Neural crest cell (in vitro differentiated cells): ENCODE measurements at regions not wholly inside any gene's neighbourhood (a gene's known extent, or its start where the extent isn't known, plus 50 kb on each side); places are given as distances from the start of the nearest gene placed in this dataset.

Source experiments
- DNase-seq: peaks from one replicate; pipeline ENCODE4 v3.0.0; 2021; ENCODE audit warnings: low read depth, mixed read lengths, low spot score
- H3K27ac Mint-ChIP-seq: one replicate; pipeline ENCODE4 v1.8.0; 2021; ENCODE audit warnings: mild to moderate bottlenecking, mixed read lengths; ENCODE audit not compliant: unreplicated experiment
- H3K27me3 Mint-ChIP-seq: 2 replicates; pipeline ENCODE4 v1.8.0; 2021; ENCODE audit warnings: low read depth, mild to moderate bottlenecking, mixed read lengths
- H3K36me3 Mint-ChIP-seq: 2 replicates; pipeline ENCODE4 v1.8.0; 2021; ENCODE audit warnings: low read depth, mild to moderate bottlenecking, mixed read lengths
- H3K4me1 Mint-ChIP-seq: 2 replicates; pipeline ENCODE4 v1.8.0; 2021; ENCODE audit warnings: mixed read lengths
- H3K4me3 Mint-ChIP-seq: one replicate; pipeline ENCODE4 v1.8.0; 2021; ENCODE audit warnings: mild to moderate bottlenecking, mixed read lengths
- H3K9me3 Mint-ChIP-seq: 2 replicates; pipeline ENCODE4 v1.8.0; 2021; ENCODE audit warnings: mixed read lengths
- TF ChIP-seq, protein P1 (sequence below): fragments of 200-600 bp; sonication (generic); conservative IDR thresholded peaks from 2 replicates; pipeline ENCODE4 v1.5.0; 2021; ENCODE audit warnings: antibody characterized with exemption, mild to moderate bottlenecking

DNA sequence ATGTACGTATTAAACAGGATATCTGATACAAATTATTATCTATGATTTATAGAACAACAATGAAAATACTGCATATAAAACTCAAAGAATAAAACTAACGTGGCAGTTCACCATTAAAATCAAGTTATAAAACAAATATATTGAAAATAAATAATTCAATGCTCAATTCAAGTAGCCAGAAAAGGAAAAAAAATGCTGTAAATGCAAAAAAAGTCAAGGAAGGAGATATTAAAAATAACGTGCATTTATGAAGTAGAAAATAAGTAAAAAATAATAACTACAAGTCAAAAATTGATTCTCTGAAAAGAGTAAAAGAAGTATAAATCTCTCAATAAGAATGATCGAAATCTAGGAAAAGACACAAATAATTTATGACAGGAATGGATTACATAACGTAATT lies 460.5 kb upstream of the CD180 start:
- Mint-ChIP-seq H3K27ac (no peak overlapping the region), H3K4me3 (no peak overlapping the region), H3K9me3 (peaks cover 2% of the 10 kb centered on the region), H3K4me1 (peaks cover 13% of the 10 kb centered on the region), H3K27me3 (no peaks in the 10 kb centered on the region), H3K36me3 (no peaks in the 10 kb centered on the region)
- TF ChIP-seq, protein P1, sequence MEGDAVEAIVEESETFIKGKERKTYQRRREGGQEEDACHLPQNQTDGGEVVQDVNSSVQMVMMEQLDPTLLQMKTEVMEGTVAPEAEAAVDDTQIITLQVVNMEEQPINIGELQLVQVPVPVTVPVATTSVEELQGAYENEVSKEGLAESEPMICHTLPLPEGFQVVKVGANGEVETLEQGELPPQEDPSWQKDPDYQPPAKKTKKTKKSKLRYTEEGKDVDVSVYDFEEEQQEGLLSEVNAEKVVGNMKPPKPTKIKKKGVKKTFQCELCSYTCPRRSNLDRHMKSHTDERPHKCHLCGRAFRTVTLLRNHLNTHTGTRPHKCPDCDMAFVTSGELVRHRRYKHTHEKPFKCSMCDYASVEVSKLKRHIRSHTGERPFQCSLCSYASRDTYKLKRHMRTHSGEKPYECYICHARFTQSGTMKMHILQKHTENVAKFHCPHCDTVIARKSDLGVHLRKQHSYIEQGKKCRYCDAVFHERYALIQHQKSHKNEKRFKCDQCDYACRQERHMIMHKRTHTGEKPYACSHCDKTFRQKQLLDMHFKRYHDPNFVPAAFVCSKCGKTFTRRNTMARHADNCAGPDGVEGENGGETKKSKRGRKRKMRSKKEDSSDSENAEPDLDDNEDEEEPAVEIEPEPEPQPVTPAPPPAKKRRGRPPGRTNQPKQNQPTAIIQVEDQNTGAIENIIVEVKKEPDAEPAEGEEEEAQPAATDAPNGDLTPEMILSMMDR = no peak
- DNase-seq = no peak

DNA sequence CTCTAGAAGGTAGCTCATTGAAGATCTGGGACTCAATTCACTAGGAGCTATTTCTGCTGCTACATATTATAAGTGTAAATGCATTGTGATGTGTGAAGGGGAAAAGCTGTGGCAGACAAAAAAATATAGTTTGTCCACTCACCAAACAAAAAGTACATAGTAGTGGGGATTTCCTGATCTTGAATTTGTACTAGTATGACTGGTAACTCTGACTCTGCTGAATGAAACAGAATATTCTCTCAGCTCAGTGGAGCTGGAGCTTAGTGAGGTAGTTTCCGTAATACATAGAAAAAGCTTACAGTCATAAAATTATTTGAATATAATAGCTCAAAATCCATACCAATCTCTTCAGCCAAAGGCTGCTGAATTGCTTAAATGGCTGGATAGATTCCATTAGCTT lies 455.6 kb upstream of the CD180 start:
- no peak overlapping the region for H3K4me3 Mint-ChIP-seq
- TF ChIP-seq, protein P1 = no peak
- H3K27ac Mint-ChIP-seq = no peak overlapping the region
- no peaks in the 10 kb centered on the region for H3K36me3 Mint-ChIP-seq
- DNase-seq = no peak
- no peaks in the 10 kb centered on the region for H3K27me3 Mint-ChIP-seq
- H3K9me3 Mint-ChIP-seq = peaks cover 2% of the 10 kb centered on the region
- peaks cover 8% of the 10 kb centered on the region for H3K4me1 Mint-ChIP-seq

DNA sequence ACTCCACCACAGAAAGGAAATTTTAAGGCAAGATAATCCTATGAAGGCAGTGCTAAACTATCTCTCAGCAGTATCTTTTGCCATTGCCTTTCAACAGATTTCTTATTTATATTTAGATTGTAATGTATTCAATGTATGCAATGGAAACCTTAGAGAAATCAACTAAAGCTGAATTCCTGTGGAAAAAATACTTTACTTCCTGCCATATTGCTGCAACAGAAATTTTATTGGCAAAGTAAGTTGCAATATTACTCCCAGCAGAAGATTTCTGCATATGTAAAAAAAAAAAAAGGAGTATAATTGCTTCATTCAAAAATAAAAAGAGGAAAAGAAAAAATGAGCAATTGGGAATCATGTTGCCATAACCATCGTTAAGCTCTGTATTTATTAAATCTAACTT lies 454.6 kb upstream of the CD180 start:
- H3K4me3 Mint-ChIP-seq = no peak overlapping the region
- H3K4me1 Mint-ChIP-seq = peaks cover 8% of the 10 kb centered on the region
- no peak overlapping the region for H3K27ac Mint-ChIP-seq
- H3K9me3 Mint-ChIP-seq = peaks cover 2% of the 10 kb centered on the region
- TF ChIP-seq, protein P1 = no peak
- no peaks in the 10 kb centered on the region for H3K27me3 Mint-ChIP-seq
- no peaks in the 10 kb centered on the region for H3K36me3 Mint-ChIP-seq
- no peak for DNase-seq

DNA sequence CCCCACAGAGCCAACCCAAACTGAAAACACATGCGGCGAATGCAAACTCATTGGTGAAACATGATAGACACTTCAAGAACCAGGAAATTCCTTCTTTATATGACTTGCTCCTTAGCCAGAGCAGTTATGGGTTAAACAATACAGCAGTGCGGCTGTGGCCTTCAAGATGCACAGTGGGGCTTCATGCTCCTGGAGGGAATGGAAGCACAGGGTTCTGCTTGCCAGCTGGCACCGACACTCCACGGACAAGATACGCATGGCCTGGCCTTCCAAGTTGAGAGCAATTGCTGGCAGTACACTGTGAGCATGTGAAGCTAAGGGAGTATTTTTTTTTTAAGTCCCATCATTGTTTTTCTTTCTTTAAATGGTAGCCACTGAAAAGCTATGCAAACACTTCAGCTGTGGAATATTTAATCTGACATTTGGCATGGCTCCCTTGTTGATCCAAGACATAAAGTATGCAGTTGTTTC lies 451.6 kb upstream of the CD180 start:
- no peak for DNase-seq
- Mint-ChIP-seq H3K27me3 (no peaks in the 10 kb centered on the region), H3K36me3 (no peaks in the 10 kb centered on the region), H3K9me3 (peaks cover 5% of the 10 kb centered on the region), H3K4me3 (no peak overlapping the region), H3K27ac (no peak overlapping the region), H3K4me1 (peaks cover 8% of the 10 kb centered on the region)
- TF ChIP-seq, protein P1 = no peak

DNA sequence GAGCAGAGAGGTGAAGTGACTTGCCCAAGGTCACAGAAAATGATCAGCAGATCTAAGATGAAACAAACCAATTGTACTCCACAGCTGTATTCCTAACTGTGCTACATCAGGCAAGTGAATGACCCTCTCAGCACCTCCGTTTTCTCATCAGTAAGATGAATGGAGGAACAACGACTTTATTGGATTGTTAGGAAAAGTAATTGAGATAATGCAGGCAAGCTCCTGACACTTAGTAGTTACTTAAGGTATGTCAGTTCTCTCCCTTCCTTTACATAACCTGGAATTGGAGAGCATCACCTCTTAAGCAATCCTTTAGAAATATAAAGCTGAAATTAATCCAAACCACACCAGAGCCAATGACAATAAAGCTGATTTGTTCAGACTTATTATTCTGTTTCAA lies 451.2 kb upstream of the CD180 start:
- Mint-ChIP-seq H3K27ac (no peak overlapping the region), H3K27me3 (no peaks in the 10 kb centered on the region), H3K9me3 (peaks cover 5% of the 10 kb centered on the region), H3K4me3 (no peak overlapping the region), H3K36me3 (no peaks in the 10 kb centered on the region), H3K4me1 (peaks cover 8% of the 10 kb centered on the region)
- no peak for DNase-seq
- TF ChIP-seq, protein P1 = no peak
